Skeletal muscle satellite cell (primary cell): ENCODE measurements at regions not wholly inside any gene's neighbourhood (a gene's known extent, or its start where the extent isn't known, plus 50 kb on each side); places are given as distances from the start of the nearest gene placed in this dataset.
A peak's percentile ranks its signal among the peaks of the same experiment; 100 is the strongest.

Experiments
- H3K27me3 ChIP-seq: 2 replicates; pipeline ENCODE4 v1.7.0; 2013; ENCODE audit warnings: low read length; ENCODE audit not compliant: control insufficient read depth, insufficient read depth
- H3K36me3 ChIP-seq: 2 replicates; pipeline ENCODE4 v1.7.0; 2013; ENCODE audit warnings: mild to moderate bottlenecking, control low read depth, low read length; ENCODE audit not compliant: insufficient read depth
- H3K4me1 ChIP-seq: 2 replicates; pipeline ENCODE4 v1.7.0; 2013; ENCODE audit warnings: low read length; ENCODE audit not compliant: control insufficient read depth, insufficient read depth
- H3K4me2 ChIP-seq: 2 replicates; pipeline ENCODE4 v1.7.0; 2013; ENCODE audit warnings: mild to moderate bottlenecking, low read length
- H3K4me3 ChIP-seq: 2 replicates; pipeline ENCODE4 v1.7.0; 2013; ENCODE audit warnings: low read length
- H3K9ac ChIP-seq: 2 replicates; pipeline ENCODE4 v1.7.0; 2013; ENCODE audit warnings: mild to moderate bottlenecking, low read depth, low read length, moderate library complexity
- H3K9me3 ChIP-seq: replicated peaks from 2 replicates; pipeline ENCODE4 v1.7.0; 2013; ENCODE audit warnings: mild to moderate bottlenecking, control low read depth, low read length

DNA sequence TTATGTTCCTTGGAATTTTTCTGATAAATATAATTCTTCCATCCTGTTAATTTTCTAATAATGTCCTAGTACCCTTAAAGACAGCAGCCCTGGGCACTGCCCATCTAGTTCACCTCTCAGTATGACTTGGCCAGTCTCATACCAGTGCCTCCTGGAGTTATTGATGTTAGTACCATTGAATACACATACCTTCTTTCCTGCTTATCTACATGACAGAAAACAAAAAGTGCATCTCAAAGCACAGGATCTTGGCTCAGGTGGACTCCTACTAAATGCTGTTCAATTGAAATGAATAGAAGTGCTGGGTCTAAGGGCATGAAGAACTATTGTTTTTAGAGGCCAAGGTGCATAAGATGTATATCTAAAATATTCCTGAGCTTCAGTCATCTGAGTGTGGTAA, 669.7 kb downstream of the NR2F1-AS1 start:
- Histone ChIP-seq H3K9ac (no peak overlapping the region), H3K9me3 (no peaks in the 10 kb centered on the region), H3K4me3 (no peak overlapping the region), H3K4me1 (peaks cover 15% of the 10 kb centered on the region), H3K4me2 (no peak overlapping the region), H3K27me3 (no peaks in the 10 kb centered on the region), H3K36me3 (no peaks in the 10 kb centered on the region)

DNA sequence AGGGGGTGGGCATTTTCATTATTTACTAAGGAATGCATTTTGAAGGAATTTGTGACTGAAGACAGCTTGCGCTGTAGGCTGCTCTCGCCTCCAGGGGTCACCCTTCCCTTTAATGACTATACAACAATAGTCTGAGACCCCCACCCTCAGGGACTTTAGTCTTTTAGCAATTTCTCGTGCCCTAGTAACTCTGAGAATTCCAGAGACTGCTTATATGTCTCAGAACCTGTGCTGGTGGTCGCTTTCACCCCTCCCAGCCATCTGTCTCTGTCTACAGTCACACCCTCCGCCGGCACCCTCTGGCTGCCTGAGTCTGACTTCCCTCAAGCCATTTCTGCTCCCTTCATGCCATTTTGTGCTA, 671.4 kb downstream of the NR2F1-AS1 start:
- H3K36me3 ChIP-seq: no peaks in the 10 kb centered on the region
- no peak overlapping the region for H3K4me2 ChIP-seq
- H3K4me1 ChIP-seq: peaks cover 13% of the 10 kb centered on the region
- no peak overlapping the region for H3K4me3 ChIP-seq
- no peaks in the 10 kb centered on the region for H3K27me3 ChIP-seq
- no peaks in the 10 kb centered on the region for H3K9me3 ChIP-seq
- H3K9ac ChIP-seq: no peak overlapping the region

DNA sequence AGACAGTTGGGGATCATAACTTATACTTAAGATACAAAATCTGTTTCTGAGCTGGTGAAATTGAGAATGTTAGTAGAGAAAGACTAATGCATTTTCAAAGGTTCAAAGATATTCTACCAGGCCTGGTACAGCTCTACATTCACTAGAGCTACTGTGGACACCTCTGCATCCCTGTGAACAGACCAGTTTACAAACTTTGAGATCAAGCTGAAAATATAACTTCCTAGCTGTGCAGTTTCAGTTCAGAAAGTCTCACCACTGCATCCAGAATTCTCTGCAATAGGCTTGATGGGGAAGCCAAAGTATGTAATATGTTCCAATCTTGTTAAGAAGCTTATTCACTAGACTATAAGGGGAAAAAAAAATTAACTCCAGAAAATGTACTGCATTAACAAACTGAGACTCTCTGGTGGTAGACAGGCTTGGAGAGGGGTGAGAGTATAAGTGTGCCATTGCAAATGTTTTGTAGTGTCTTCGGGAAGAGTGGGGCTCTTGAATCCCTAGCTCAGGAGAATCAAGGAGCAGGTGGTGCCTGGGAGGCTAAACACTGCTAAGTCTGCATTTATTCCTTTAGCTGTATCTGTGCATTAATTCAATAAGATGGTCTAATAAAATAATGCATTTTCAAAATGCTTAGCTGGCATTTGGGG, 671.9 kb downstream of the NR2F1-AS1 start:
- Histone ChIP-seq H3K9me3 (no peaks in the 10 kb centered on the region), H3K4me1 (peaks cover 13% of the 10 kb centered on the region), H3K36me3 (no peaks in the 10 kb centered on the region), H3K4me2 (no peak overlapping the region), H3K4me3 (no peak overlapping the region), H3K27me3 (no peaks in the 10 kb centered on the region), H3K9ac (no peak overlapping the region)

DNA sequence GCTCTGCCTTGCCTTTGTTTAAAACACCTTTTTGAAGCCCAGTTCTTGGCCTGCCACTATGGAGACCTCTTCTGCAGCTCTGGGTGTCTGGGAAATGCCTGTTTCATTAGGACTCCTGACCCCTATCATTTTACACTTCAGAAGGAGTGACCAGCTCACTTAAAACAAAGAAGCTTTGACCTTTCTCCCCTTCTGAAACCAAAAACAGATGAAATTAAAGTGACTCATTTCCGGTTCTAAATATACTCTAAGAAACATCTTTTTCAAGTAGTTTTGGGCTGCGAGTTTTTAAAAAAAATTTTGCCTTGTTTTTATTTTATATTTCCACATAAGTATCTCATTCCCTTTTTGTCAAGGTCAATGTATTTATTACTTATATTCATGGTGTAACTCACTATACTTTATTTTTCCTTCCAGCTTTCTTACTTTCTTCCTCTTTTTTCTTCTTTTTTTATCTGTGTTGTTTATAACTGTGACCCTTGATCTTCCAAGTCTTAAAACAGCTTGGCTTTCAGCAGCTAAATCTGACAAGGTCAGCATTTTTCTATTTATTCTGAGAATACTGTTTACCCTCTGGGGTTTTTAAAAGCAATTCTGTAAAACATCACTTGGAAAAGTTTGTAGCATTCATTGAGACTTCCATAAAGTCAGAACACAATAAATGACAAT, 672.9 kb downstream of the NR2F1-AS1 start:
- no peaks in the 10 kb centered on the region for H3K27me3 ChIP-seq
- no peak overlapping the region for H3K4me3 ChIP-seq
- peaks cover 13% of the 10 kb centered on the region for H3K4me1 ChIP-seq

DNA sequence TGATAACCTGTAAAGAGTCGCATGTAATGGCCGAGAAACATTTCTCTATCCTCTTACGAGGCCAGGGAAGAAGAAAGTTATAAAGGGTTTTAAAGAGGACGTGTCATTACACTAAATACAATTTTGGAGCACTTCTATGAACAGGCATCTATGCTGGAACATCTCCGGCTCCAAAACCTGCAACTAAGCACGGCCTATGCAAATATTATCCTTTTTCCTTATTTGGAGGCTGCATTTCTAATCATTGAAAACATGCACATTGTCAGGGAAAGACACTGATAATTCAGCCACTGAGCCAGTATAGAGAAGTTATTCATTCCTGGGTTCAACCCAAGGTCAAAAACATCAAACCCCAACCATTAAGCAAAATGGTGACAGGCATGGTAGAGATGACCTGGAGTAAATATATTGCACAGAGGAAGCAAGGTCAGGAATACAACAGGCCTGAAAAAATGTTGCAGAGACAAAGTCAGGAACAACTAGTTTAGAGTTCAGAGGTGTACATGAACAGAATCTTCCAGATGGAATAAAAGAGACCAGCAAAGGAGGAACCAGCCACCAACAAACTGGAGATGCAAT, 674.1 kb downstream of the NR2F1-AS1 start:
- no peak overlapping the region for H3K9ac ChIP-seq

More for the DNA sequence above, 672.9 kb downstream of the NR2F1-AS1 start:
- peak overlapping the region; percentile 31 for H3K4me2 ChIP-seq
- H3K36me3 ChIP-seq: no peaks in the 10 kb centered on the region
- H3K9me3 ChIP-seq: no peaks in the 10 kb centered on the region
- H3K9ac ChIP-seq: no peak overlapping the region

DNA sequence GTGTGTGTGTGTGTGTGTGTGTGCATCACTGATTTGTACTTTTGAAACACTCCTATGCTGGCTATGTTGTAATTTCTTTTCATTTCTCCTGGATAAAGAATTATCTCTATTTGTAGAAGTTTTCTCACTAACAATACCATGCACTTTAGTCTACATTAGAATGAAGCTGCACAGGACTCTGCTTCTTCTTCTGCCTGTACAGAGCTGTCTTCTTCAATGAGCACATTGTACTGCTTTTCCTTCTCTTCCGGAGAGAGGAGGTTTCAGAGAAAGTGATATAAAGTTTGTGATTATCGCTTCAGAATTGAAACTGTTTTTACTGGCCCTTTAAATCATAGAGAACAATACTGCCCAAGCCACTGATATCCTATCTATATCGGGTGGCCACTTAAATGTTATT, 677.0 kb downstream of the NR2F1-AS1 start:
- H3K9me3 ChIP-seq: no peaks in the 10 kb centered on the region

More for the DNA sequence above, 674.1 kb downstream of the NR2F1-AS1 start:
- no peaks in the 10 kb centered on the region for H3K9me3 ChIP-seq
- no peaks in the 10 kb centered on the region for H3K36me3 ChIP-seq
- H3K4me3 ChIP-seq: no peak overlapping the region
- peaks cover 13% of the 10 kb centered on the region for H3K4me1 ChIP-seq
- no peaks in the 10 kb centered on the region for H3K27me3 ChIP-seq
- no peak overlapping the region for H3K4me2 ChIP-seq

DNA sequence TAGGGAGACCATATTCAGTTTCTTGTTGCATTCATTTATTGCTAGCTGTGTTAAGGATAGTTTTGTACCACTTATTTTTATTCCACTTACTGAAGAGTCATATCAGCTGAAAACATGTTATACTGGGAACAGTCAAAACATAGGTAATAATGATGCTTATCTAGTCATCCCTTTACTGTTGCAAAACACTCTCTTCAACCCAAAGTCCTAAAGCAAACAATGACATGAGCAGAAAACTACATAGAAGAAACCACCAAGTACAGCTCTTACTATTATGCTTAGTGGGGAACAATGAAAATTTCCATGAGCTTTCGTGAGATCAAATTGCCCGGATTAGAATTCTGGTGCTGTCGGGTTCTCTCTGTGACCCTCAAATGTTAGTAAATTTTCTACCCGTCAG, 681.4 kb downstream of the NR2F1-AS1 start:
- no peaks in the 10 kb centered on the region for H3K4me1 ChIP-seq
- no peaks in the 10 kb centered on the region for H3K36me3 ChIP-seq
- H3K4me2 ChIP-seq: no peak overlapping the region
- H3K27me3 ChIP-seq: no peaks in the 10 kb centered on the region
- H3K4me3 ChIP-seq: no peak overlapping the region
- no peak overlapping the region for H3K9ac ChIP-seq
- H3K9me3 ChIP-seq: no peaks in the 10 kb centered on the region

More for the DNA sequence above, 677.0 kb downstream of the NR2F1-AS1 start:
- Histone ChIP-seq H3K4me2 (no peak overlapping the region), H3K9ac (no peak overlapping the region), H3K4me1 (peaks cover 13% of the 10 kb centered on the region), H3K27me3 (no peaks in the 10 kb centered on the region), H3K4me3 (no peak overlapping the region), H3K36me3 (no peaks in the 10 kb centered on the region)

DNA sequence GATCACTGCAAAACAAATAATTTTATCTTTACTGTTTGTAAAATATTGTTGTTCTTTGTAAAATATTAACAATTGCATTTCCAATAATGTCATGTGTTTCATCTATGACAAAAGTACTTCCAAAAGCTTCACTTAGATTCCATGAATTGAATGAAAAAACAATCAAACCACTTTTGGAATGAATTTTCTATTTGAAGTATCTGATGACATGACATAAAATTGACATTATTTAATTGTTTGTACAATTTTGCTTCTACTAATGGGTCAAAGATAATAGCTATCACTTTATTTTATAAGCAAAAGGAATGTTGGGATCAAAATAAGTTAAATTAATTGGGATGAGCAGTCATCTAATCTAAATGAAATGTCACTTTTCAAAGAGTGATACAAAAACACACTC, 684.3 kb downstream of the NR2F1-AS1 start:
- Histone ChIP-seq H3K4me3 (no peak overlapping the region), H3K36me3 (no peaks in the 10 kb centered on the region), H3K9ac (no peak overlapping the region), H3K4me1 (no peaks in the 10 kb centered on the region), H3K4me2 (no peak overlapping the region), H3K9me3 (no peaks in the 10 kb centered on the region), H3K27me3 (no peaks in the 10 kb centered on the region)

DNA sequence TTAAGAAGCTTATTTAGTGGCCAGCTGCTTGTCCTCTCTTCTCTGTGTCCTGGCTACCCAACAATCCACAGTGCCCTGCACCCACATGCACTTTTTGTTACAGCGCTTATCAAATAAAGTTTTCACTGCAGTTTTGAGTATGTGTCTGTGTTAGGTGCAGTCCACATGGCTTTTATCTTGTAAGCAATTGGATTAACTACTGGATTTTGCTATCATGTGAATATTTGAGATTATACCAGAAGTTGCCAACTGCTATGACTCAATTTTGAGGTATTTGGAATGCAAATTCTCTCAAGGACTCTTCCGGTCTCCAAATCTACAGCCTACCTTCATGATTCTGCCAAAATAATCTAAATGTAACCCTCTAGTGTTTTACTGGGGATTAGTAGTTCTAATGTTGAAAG, 690.2 kb downstream of the NR2F1-AS1 start:
- H3K36me3 ChIP-seq: no peaks in the 10 kb centered on the region
- H3K4me2 ChIP-seq: no peak overlapping the region
- no peaks in the 10 kb centered on the region for H3K9me3 ChIP-seq
- no peak overlapping the region for H3K9ac ChIP-seq
- H3K4me1 ChIP-seq: peaks cover 8% of the 10 kb centered on the region
- H3K4me3 ChIP-seq: no peak overlapping the region
- no peaks in the 10 kb centered on the region for H3K27me3 ChIP-seq

DNA sequence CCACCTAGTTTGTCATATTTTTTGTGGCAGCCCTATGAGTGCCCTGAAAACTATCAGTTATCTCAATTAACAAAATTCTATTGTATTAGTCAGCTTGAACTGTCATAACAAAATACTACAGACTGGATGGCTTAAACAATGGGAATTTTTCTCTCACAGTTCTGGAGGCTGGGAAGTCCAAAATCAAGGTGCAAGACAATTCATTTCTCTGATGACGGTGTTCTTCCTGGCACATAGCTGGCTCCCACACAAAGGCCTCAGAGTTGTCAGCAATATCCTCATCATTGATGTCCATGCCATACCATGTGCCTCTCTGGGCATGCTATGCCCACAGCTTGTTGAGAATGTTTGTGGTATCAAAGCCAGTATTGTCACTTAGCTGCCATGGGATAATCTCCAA, 691.9 kb downstream of the NR2F1-AS1 start:
- Histone ChIP-seq H3K27me3 (no peaks in the 10 kb centered on the region), H3K36me3 (no peaks in the 10 kb centered on the region), H3K4me3 (no peak overlapping the region), H3K9me3 (no peaks in the 10 kb centered on the region), H3K9ac (no peak overlapping the region), H3K4me1 (peaks cover 8% of the 10 kb centered on the region), H3K4me2 (no peak overlapping the region)

DNA sequence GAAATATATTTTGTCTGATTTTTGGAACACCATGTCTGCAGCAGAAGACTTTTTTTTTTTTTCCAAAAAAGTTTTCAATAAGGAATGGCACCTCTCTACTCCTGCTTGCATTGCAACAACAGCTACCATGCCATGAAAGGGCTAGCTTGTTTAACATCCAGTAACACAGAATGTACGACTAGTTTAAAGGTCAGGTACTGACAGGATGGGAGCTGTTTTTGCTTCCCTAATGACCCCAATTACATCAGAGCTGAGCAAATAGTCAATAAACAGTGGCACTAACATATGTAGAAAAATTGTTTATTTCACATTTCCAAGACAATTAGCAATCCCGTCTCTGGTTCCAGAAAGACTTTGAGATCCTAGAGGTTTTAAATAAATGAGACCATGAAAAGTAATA, 693.8 kb downstream of the NR2F1-AS1 start:
- no peak overlapping the region for H3K4me3 ChIP-seq
- no peaks in the 10 kb centered on the region for H3K9me3 ChIP-seq
- peaks cover 8% of the 10 kb centered on the region for H3K4me1 ChIP-seq
- H3K36me3 ChIP-seq: no peaks in the 10 kb centered on the region
- H3K4me2 ChIP-seq: no peak overlapping the region
- no peaks in the 10 kb centered on the region for H3K27me3 ChIP-seq
- H3K9ac ChIP-seq: no peak overlapping the region

DNA sequence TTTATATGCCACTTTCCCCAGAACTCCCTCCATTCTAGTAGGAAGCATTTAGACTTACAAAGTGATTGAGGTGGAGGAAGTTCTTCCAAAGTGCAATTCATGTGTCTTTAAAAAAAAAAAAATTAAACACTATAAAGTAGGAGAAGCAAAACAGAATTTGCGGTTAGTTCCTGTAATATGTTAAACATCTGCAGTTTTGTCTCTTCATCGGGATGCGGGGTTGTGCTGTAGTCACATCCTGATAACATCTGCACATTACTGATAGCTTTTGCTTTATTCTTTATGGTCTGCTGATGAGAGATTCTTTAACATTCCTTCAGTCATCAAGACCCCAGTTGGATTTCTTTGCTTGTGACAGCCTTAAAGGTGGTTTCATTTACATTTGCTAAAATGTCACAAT, 694.3 kb downstream of the NR2F1-AS1 start:
- Histone ChIP-seq H3K9me3 (no peaks in the 10 kb centered on the region), H3K4me1 (peaks cover 8% of the 10 kb centered on the region), H3K27me3 (no peaks in the 10 kb centered on the region), H3K4me3 (no peak overlapping the region), H3K36me3 (no peaks in the 10 kb centered on the region), H3K9ac (no peak overlapping the region), H3K4me2 (no peak overlapping the region)
